ENCODE measurements at regions not wholly inside any gene's neighbourhood (a gene's known extent, or its start where the extent isn't known, plus 50 kb on each side); places are given as distances from the start of the nearest gene placed in this dataset.

DNA sequence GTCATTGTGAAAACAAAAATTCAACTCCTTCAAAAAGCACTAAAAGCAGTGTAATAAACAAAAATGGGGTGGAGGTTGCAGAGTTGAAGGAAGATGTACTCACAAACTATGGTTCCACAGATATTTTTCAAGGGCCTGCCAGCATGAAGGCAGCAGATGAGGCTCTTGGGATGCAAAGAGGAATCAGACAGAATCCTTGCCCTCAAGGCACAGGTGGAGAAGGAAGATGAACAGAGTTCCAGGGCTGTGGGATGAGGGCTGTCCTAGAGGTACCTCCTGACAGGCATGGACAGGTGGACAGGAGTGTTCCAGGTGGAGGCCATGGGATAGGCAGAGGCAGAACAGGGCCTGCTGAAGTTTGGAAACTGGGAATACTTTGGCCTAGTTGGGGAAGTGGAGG lies 140.5 kb upstream of the ANKH start:
- TF ChIP-seq FOSL2 (IDR thresholded peaks at IDR 0.05; ENCODE audit: borderline replicate concordance, low read depth) (no peak), YY1 (IDR thresholded peaks at IDR 0.05; ENCODE audit: low read depth) (no peak), SMC3 (IDR thresholded peaks at IDR 0.05; ENCODE audit: low read depth, low read length) (no peak), RAD21 (IDR thresholded peaks at IDR 0.05; ENCODE audit: low read length) (no peak), MEF2A (IDR thresholded peaks at IDR 0.05; ENCODE audit: borderline replicate concordance, low read depth) (no peak), NFIC (IDR thresholded peaks at IDR 0.05; ENCODE audit: borderline replicate concordance) (no peak), MXI1 (IDR thresholded peaks at IDR 0.05; ENCODE audit: low read depth, low read length) (no peak), SIN3A (IDR thresholded peaks at IDR 0.05; ENCODE audit: borderline replicate concordance, low read depth, low read length) (no peak), RCOR1 (IDR thresholded peaks at IDR 0.05; ENCODE audit: low read length) (no peak), EZH2phosphoT487 (IDR thresholded peaks at IDR 0.05; ENCODE audit: borderline replicate concordance, low read depth) (no peak), NRF1 (IDR thresholded peaks at IDR 0.05; ENCODE audit: low read depth, low read length) (no peak), TCF12 (IDR thresholded peaks at IDR 0.05) (no peak)
- TF ChIP-seq, protein P1, sequence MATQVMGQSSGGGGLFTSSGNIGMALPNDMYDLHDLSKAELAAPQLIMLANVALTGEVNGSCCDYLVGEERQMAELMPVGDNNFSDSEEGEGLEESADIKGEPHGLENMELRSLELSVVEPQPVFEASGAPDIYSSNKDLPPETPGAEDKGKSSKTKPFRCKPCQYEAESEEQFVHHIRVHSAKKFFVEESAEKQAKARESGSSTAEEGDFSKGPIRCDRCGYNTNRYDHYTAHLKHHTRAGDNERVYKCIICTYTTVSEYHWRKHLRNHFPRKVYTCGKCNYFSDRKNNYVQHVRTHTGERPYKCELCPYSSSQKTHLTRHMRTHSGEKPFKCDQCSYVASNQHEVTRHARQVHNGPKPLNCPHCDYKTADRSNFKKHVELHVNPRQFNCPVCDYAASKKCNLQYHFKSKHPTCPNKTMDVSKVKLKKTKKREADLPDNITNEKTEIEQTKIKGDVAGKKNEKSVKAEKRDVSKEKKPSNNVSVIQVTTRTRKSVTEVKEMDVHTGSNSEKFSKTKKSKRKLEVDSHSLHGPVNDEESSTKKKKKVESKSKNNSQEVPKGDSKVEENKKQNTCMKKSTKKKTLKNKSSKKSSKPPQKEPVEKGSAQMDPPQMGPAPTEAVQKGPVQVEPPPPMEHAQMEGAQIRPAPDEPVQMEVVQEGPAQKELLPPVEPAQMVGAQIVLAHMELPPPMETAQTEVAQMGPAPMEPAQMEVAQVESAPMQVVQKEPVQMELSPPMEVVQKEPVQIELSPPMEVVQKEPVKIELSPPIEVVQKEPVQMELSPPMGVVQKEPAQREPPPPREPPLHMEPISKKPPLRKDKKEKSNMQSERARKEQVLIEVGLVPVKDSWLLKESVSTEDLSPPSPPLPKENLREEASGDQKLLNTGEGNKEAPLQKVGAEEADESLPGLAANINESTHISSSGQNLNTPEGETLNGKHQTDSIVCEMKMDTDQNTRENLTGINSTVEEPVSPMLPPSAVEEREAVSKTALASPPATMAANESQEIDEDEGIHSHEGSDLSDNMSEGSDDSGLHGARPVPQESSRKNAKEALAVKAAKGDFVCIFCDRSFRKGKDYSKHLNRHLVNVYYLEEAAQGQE (IDR thresholded peaks at IDR 0.05; ENCODE audit: low read depth, low read length), result no peak
- TF ChIP-seq, protein P2, sequence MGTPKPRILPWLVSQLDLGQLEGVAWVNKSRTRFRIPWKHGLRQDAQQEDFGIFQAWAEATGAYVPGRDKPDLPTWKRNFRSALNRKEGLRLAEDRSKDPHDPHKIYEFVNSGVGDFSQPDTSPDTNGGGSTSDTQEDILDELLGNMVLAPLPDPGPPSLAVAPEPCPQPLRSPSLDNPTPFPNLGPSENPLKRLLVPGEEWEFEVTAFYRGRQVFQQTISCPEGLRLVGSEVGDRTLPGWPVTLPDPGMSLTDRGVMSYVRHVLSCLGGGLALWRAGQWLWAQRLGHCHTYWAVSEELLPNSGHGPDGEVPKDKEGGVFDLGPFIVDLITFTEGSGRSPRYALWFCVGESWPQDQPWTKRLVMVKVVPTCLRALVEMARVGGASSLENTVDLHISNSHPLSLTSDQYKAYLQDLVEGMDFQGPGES (IDR thresholded peaks at IDR 0.05; ENCODE audit: low read depth, low read length), result no peak
- CTCF ChIA-PET, result interaction anchor here (0.7 to 5.9 kb wide), 3 partner anchors 8 to 327 kb away, joined by 3 to 29 read pairs (median 4); no protein-coding TSS in a partner anchor

DNA sequence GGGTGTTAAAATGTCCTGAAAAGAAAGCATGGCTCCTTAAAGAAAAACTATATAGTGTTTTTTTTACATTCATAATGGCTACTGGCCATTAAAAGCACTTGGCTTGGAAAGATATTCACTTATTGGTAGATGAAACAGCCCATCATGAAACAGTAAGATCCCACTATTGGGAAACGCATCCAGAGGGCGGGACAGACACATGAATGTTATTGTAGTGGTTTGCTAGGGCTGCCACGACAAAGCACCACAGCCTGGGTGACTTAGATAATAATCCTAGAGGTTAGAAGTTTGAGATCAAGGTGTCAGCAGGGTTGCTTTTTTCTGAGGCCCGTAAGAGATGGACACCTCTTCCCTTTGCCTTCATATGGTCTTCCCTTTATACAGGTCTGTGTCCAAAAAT lies 139.4 kb upstream of the ANKH start:
- Histone ChIP-seq H3K27me3 (ENCODE audit: insufficient read depth) (no peaks in the 10 kb centered on the region), H3K79me2 (ENCODE audit: insufficient read depth) (no peaks in the 10 kb centered on the region), H3K4me3 (ENCODE audit: low read depth in 2 of 2, low read length in 1 of 2) (no peak overlapping the region), H3K9me3 (no peaks in the 10 kb centered on the region), H3F3A (replicated peaks; ENCODE audit: insufficient read depth) (peaks cover 13% of the 10 kb centered on the region), H4K20me1 (ENCODE audit: insufficient read depth) (no peaks in the 10 kb centered on the region), H3K9ac (no peak overlapping the region), H3K9me2 (no peaks in the 10 kb centered on the region), H3K4me1 (ENCODE audit: control insufficient read depth in 1 of 2, insufficient read depth in 2 of 2, low read depth in 1 of 2, low read length in 1 of 2) (peaks cover 2 to 22% of the 10 kb centered on the region in 2 experiments), H3K4me2 (no peak overlapping the region), H3K27ac (ENCODE audit: low read depth in 2 of 2, low read length in 1 of 2) (no peak overlapping the region), H3K36me3 (replicated peaks in 1 of 2; ENCODE audit: control insufficient read depth in 1 of 2, insufficient read depth in 2 of 2, low read length in 1 of 2) (no peaks in the 10 kb centered on the region), H2AFZ (ENCODE audit: low read depth) (no peak overlapping the region)
- WGBS (ENCODE audit: low lambda C conversion rate), result 94% methylated on average over 4 of the region's 4 CpGs
- no peak for DNase-seq
- CTCF ChIA-PET, result interaction anchor here (1.9 to 3.4 kb wide), 2 partner anchors 284 to 325 kb away, joined by 7 to 50 read pairs; no protein-coding TSS in a partner anchor
- no peak for TF ChIP-seq TEAD4 (IDR thresholded peaks at IDR 0.05; ENCODE audit: borderline replicate concordance, insufficient read depth)
- no peak for TF ChIP-seq NRF1 (IDR thresholded peaks at IDR 0.05; ENCODE audit: low read depth, low read length)
- TF ChIP-seq EP300 (IDR thresholded peaks at IDR 0.05; ENCODE audit: borderline replicate concordance in 1 of 2, low read depth in 1 of 2, low read length in 1 of 2), result no peak
- TF ChIP-seq POLR2AphosphoS5 (IDR thresholded peaks at IDR 0.05; ENCODE audit: low read depth, low read length), result no peak
- TF ChIP-seq, protein P3, sequence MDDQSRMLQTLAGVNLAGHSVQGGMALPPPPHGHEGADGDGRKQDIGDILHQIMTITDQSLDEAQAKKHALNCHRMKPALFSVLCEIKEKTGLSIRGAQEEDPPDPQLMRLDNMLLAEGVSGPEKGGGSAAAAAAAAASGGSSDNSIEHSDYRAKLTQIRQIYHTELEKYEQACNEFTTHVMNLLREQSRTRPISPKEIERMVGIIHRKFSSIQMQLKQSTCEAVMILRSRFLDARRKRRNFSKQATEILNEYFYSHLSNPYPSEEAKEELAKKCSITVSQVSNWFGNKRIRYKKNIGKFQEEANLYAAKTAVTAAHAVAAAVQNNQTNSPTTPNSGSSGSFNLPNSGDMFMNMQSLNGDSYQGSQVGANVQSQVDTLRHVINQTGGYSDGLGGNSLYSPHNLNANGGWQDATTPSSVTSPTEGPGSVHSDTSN (IDR thresholded peaks at IDR 0.05), result no peak
- TF ChIP-seq MXI1 (IDR thresholded peaks at IDR 0.05; ENCODE audit: low read depth, low read length), result no peak
- TF ChIP-seq SIN3A (IDR thresholded peaks at IDR 0.05; ENCODE audit: borderline replicate concordance, low read depth, low read length), result no peak
- no peak for TF ChIP-seq EZH2phosphoT487 (IDR thresholded peaks at IDR 0.05; ENCODE audit: borderline replicate concordance, low read depth)
- TF ChIP-seq RXRA (IDR thresholded peaks at IDR 0.05; ENCODE audit: borderline replicate concordance, low read depth), result no peak
- TF ChIP-seq, protein P4, sequence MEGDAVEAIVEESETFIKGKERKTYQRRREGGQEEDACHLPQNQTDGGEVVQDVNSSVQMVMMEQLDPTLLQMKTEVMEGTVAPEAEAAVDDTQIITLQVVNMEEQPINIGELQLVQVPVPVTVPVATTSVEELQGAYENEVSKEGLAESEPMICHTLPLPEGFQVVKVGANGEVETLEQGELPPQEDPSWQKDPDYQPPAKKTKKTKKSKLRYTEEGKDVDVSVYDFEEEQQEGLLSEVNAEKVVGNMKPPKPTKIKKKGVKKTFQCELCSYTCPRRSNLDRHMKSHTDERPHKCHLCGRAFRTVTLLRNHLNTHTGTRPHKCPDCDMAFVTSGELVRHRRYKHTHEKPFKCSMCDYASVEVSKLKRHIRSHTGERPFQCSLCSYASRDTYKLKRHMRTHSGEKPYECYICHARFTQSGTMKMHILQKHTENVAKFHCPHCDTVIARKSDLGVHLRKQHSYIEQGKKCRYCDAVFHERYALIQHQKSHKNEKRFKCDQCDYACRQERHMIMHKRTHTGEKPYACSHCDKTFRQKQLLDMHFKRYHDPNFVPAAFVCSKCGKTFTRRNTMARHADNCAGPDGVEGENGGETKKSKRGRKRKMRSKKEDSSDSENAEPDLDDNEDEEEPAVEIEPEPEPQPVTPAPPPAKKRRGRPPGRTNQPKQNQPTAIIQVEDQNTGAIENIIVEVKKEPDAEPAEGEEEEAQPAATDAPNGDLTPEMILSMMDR (IDR thresholded peaks at IDR 0.05), result no peak
- TF ChIP-seq CHD2 (IDR thresholded peaks at IDR 0.05; ENCODE audit: low read length, partially characterized antibody), result no peak
- POLR2A ChIA-PET, result no interaction called here

More for the DNA sequence above, 140.5 kb upstream of the ANKH start:
- Histone ChIP-seq H3K4me2 (no peak overlapping the region), H3K79me2 (ENCODE audit: insufficient read depth) (no peaks in the 10 kb centered on the region), H3K27ac (ENCODE audit: low read depth in 2 of 2, low read length in 1 of 2) (no peak overlapping the region), H2AFZ (ENCODE audit: low read depth) (no peak overlapping the region), H3K36me3 (replicated peaks in 1 of 2; ENCODE audit: control insufficient read depth in 1 of 2, insufficient read depth in 2 of 2, low read length in 1 of 2) (no peaks in the 10 kb centered on the region), H3K27me3 (ENCODE audit: insufficient read depth) (no peaks in the 10 kb centered on the region), H4K20me1 (ENCODE audit: insufficient read depth) (no peaks in the 10 kb centered on the region), H3K4me3 (ENCODE audit: low read depth in 2 of 2, low read length in 1 of 2) (no peak overlapping the region), H3K9me3 (no peaks in the 10 kb centered on the region), H3K4me1 (ENCODE audit: control insufficient read depth in 1 of 2, insufficient read depth in 2 of 2, low read depth in 1 of 2, low read length in 1 of 2) (peaks cover 2 to 22% of the 10 kb centered on the region in 2 experiments), H3K9ac (no peak overlapping the region), H3F3A (replicated peaks; ENCODE audit: insufficient read depth) (peaks cover 13% of the 10 kb centered on the region), H3K9me2 (no peaks in the 10 kb centered on the region)
- no peak for DNase-seq
- POLR2A ChIA-PET, result no interaction called here

All from SK-N-SH (cell line).